ENCODE measurements at regions not wholly inside any gene's neighbourhood (a gene's known extent, or its start where the extent isn't known, plus 50 kb on each side); places are given as distances from the start of the nearest gene placed in this dataset.
"Not testable (repeated sequence)": the region's sequence is repeated elsewhere in the genome, so short reads cannot be mapped to it uniquely, and the experiment has no call there.

GRCh38 chr5:57727591-57727990 is 245.0 kb upstream of the ACTBL2 start:
- no peak for DNase-seq

- no peak for DNase-seq
These were observed 243.3 kb upstream of the ACTBL2 start for GRCh38 chr5:57725658-57726504.

GRCh38 chr5:57724836-57725235 is 242.2 kb upstream of the ACTBL2 start:
- no peak for DNase-seq

GRCh38 chr5:57721226-57721625 is 238.6 kb upstream of the ACTBL2 start:
- DNase-seq = no peak

GRCh38 chr5:57720656-57721055 is 238.0 kb upstream of the ACTBL2 start:
- DNase-seq = no peak

- DNase-seq = no peak
These were observed 236.6 kb upstream of the ACTBL2 start for GRCh38 chr5:57719216-57719615.

- DNase-seq = peak; percentile 35
These were observed 235.5 kb upstream of the ACTBL2 start for GRCh38 chr5:57718155-57718554.

- DNase-seq = no peak
These were observed 234.9 kb upstream of the ACTBL2 start for GRCh38 chr5:57717555-57717954.

GRCh38 chr5:57716661-57717060 is 234.1 kb upstream of the ACTBL2 start:
- DNase-seq = no peak

GRCh38 chr5:57715296-57715695 is 232.7 kb upstream of the ACTBL2 start:
- DNase-seq = no peak

- not testable (repeated sequence) for DNase-seq
These were observed 230.9 kb upstream of the ACTBL2 start for GRCh38 chr5:57713535-57713934.

- no peak for DNase-seq
These were observed 229.3 kb upstream of the ACTBL2 start for GRCh38 chr5:57711946-57712345.

GRCh38 chr5:57711471-57711870 is 228.9 kb upstream of the ACTBL2 start:
- no peak for DNase-seq

- no peak for DNase-seq
These were observed 227.5 kb upstream of the ACTBL2 start for GRCh38 chr5:57710126-57710525.

GRCh38 chr5:57705769-57706168 is 223.2 kb upstream of the ACTBL2 start:
- peak; percentile 10 for DNase-seq

GRCh38 chr5:57703721-57704120 is 221.1 kb upstream of the ACTBL2 start:
- no peak for DNase-seq

GRCh38 chr5:57700484-57700883 is 217.9 kb upstream of the ACTBL2 start:
- DNase-seq = no peak

- no peak for DNase-seq
These were observed 217.5 kb upstream of the ACTBL2 start for GRCh38 chr5:57700072-57700471.

GRCh38 chr5:57698802-57699201 is 216.2 kb upstream of the ACTBL2 start:
- DNase-seq = no peak

- no peak for DNase-seq
These were observed 215.5 kb upstream of the ACTBL2 start for GRCh38 chr5:57698086-57698485.

- DNase-seq = no peak
These were observed 214.4 kb upstream of the ACTBL2 start for GRCh38 chr5:57696825-57697570.

GRCh38 chr5:57696389-57696769 is 213.8 kb upstream of the ACTBL2 start:
- DNase-seq = no peak

- no peak for DNase-seq
These were observed 213.2 kb upstream of the ACTBL2 start for GRCh38 chr5:57695706-57696388.

- DNase-seq = no peak
These were observed 212.6 kb upstream of the ACTBL2 start for GRCh38 chr5:57695179-57695578.

All from suppressor macrophage treated with lipopolysaccharide for 4 hours (primary cell).